D341Med (cell line): ENCODE measurements at regions not wholly inside any gene's neighbourhood (a gene's known extent, or its start where the extent isn't known, plus 50 kb on each side); places are given as distances from the start of the nearest gene placed in this dataset.
A peak's percentile ranks its signal among the peaks of the same experiment; 100 is the strongest.

Source experiments
- DNase-seq: peaks from one replicate; pipeline ENCODE4 v3.0.0; 2012; ENCODE audit warnings: low spot score

DNA sequence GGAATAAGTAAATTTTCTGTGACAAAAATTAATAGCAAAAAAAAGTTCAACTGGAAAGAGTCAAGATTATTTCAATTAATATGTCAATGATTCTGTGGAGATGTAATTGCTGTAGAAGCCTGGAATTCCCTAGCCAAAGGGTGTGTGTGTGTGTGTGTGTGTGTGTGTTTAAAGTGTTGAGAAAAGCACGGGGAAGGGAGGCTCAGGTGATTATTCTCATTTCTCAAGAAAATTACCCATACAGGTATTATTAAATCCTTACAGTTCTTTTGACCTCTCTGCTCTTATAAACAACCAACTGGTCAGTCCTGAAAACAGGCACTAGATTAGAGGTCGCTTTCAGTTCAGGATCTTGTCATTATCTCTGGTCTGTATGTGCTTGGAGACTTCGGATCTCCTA is 129.3 kb upstream of the SASH1 start:
- no peak for DNase-seq

DNA sequence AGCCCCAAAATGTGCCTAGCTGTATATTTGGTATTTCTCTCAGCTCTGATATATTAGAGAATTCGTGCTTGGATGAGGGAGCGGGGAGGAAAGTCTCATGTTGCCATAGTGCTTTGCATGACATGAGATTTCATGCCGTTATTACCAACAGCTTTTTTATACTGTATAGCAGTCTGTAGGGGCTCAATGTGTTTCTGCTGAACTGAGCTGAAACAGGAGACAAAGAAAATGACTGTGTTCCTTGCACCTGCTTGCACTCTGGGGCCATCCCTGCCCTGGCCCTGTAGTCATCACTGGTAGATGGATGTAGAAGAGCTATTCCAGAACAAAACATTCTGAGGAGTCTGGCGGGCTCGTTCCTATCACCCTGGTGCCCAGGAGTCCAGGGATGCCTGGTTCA is 128.0 kb upstream of the SASH1 start:
- no peak for DNase-seq

DNA sequence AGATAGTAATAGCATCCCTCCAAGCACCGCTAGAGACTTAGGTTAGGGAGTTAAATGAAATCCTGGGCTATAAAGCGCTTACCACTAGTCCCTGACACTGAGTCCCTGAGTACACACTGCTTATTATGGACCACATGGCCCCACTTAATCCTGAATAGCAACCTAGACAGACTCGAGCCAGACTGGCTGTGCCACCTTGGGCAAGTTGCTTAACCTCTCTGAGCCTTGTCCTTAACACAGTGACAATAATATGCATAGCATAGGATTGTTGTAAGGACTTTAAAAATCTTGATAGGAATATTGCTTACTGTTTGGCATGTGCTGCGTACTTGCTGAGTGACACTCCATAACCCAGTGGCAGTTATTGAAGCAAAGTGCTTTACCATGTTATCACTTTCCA is 125.6 kb upstream of the SASH1 start:
- DNase-seq, result no peak

DNA sequence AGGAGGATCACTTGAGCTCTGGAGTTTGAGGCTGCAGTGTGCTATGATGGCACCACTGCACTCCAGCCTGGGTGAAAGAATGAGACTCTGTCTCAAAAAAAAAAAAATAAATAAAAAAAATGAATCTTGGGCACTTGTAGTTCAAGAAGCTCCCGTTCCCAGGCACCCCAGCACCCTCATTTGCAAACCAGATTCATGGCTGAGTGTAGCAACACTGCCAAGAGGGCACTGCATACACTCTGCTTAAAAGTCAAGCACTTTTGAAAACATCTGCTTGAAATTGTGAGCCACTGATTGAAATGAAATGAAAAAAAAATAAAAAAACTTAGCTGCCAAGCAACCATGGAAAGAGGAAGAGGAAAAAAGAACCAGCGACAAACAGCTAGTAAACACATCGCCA is 124.7 kb upstream of the SASH1 start:
- no peak for DNase-seq

DNA sequence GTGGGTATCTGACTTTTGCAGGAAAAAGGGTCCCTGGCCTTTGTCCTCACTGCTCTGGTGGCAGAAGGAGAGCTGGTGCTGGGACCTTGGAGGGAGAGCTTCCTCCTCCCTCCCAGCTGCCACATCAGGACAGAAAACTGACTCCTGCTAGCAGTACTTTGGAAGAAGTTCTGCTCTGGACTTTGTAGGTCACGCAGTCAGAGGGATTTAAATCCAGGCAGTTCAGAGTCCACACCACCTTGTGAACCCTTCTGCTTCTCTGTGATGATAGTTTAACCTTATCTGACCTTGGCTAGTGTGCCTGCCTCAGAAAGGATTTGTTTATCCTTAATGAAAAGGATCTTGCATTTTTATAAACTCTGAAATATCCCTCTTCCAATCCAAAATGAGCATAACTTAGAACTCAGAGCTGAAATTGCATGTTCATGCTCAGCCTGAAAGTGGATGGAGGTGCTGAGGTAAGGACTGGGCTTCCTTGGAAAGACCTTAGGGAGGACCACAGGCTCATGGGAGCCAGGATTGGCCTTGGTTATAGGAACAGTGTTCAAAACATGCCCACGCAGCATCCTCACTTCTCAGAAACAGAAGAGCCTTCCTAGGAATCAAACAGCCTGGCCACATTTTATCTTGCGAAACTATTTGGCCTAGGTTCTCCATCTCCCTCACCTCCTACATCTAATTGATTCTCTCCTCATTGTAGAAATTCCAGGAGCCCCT is 123.9 kb upstream of the SASH1 start:
- DNase-seq, result no peak

DNA sequence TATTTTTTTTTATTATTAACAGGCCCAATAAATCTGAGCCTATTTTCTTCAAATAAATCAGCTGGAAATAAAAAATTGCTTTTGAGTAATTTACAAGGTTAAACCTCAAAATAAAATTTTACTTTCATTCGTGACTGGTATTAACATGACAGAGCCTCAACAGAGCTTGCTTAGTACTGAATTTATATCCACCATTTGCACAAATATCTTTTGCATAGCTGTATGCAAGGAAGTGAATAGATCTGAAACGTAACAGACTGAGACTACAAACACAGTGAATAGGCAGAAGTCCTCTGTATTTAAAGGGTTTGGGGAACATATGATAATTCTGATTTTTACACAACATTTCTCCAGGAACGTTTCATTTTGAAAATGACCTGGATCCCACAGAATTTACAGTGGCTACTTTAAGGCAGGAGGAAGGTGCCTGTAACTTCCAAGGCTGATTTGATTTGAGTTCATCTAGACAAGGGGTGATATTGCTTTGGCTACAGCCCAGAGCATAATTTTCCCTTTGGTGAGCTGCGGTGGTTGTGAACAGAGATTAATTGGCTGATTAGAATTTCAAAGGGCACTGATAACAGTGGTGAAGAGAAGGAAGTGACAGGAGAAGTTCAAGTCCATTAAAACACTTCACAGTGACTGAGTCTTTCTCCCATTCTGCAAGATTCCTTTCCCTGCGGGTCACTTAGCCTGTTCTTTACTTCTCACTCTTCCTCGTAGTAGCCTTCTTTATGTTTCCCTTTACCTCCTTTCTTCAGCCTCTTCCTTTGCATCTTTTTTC is 121.2 kb upstream of the SASH1 start:
- no peak for DNase-seq

DNA sequence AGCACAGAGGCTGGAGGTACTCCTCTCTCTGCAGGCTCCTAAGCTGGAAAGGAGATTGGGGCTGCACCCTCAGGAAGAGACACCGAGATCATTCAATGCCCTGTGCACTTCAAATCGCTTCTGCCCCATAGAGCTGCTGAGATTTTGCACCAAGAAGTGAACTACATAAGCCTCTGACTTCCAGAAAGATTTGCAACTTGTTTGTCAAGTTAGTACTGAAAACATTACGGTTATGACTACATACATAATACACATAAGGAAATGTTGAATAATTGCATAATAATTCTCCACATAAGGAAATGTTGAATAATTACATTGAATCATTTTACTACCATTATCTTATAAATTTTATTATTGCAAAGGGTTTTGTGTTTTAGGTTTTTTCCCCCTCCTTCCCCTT is 120.3 kb upstream of the SASH1 start:
- no peak for DNase-seq

DNA sequence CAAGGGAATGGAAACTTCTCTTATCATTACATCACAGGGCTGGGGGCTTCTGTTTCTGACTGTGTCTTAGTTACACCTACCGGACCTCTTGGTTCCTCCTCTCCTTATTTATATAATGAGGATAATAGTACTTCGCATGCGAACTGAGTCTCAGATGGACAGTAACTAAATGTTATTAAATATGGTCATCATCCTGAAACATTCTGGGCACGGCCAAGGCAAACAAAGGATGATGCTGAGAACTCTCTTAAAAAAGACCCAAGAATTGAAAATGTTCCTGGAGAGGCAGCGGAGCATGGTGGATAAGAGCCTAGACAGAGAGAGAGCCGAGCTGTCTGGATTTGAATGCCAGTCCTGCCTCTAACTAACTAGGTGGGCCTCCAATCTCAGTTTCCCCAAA is 119.8 kb upstream of the SASH1 start:
- no peak for DNase-seq

DNA sequence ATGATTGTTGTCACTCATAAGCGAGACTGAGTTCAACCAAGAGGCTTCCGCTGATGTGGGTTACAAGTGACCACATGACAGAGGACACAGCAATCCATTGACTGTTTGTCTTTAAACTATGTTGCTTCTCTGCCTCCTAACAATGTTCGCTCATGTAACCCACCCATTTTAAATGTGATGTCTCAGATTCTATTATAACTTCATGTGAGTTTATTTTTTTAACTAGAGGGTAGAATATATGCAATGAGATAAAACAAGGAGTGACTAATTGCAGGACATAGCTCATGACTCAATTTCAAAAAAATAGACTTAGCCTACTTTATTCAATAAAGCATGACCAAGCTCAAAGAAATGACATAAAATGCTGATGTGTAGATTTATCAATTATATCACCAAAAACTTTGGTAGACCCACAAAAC is 119.2 kb upstream of the SASH1 start:
- no peak for DNase-seq

DNA sequence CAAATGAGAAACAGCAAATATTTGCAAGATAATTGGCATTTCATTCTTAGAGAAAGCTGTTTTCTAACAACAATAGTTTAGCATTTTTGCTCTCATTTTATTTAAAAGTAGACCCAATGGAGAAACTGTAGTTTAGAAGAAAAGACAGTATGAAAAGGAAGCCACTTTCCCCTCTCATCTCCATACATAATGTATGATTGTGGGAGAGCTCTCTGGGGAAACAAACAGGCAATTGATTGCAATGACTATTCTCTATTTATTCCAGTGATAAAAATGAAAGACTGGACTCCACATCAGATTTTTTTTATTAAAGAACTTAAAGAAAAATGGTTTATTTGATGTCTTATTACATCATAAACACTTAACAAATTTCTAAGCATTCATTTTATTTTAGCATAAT is 116.8 kb upstream of the SASH1 start:
- no peak for DNase-seq

DNA sequence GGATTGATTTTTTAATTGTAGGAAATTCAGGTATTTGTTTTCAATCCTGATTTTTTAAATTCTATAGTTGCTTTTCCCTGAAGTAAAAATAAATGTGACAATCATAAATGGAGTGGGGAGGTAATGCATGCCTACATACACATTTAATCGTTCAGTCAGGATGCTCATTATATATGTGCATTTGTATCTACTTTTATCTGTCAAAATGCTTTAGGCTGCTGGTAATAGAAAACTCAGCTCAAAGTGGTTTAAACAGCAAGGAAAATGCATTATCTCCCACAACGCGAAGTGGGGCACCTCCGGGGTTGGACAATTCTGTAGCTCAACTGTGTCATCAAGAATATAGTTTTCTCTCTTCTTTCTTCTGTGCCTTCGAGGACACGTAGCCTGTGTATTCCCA is 116.4 kb upstream of the SASH1 start:
- no peak for DNase-seq

DNA sequence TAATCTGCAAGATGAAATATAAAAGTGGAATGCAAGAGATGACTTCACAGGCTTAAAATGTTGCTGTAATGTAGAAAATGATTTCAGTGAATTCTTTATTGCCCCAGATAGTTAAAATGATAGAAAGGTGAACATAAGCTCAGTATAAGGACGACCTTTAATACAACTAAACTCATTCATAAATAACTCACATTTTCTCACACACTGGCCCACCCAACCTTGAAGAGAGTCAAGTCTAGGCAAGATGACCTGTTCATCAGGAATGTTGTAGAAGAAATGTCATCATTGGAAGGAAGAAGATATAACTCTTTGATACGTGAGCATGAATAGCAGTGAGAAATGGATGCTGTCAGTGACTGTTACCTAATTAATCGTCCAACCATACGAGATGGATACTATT is 111.1 kb upstream of the SASH1 start:
- no peak for DNase-seq

DNA sequence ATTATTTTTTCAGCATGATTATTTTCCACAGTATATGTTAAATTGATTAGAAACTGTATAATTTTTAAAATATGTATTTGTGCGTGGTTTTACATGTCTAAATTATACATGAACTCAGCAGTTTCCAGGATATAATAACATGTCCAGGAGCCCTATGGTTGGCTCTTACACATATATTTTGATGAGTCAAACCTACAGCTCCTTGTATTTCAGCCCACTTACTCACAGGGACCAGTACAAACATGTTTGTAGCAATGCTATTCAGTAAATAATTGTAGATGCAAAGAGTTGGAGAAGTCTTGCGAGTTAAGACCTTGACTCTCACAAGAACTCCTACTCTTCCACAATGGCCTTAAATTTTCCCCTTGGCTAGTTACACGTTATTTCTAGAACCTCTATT is 107.2 kb upstream of the SASH1 start:
- DNase-seq, result no peak

DNA sequence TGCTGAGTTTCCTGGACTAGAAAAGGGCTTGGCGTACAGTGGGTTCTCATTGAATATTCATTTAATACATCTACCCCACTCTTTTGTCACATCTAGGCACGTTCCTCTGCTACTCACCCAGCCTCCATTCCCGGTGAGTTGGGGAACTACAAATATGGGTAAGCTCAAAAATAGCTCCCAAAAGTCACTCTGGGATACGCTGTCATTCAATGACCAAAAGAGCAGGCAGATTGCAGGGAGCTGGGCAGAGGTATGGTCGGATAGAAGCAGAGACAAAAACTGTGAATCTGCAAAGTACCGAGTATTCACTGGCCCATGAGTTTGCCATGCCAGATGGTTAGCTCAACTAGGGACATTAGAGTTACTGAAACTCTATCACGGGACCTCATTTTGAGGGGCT is 103.9 kb upstream of the SASH1 start:
- DNase-seq, result no peak

DNA sequence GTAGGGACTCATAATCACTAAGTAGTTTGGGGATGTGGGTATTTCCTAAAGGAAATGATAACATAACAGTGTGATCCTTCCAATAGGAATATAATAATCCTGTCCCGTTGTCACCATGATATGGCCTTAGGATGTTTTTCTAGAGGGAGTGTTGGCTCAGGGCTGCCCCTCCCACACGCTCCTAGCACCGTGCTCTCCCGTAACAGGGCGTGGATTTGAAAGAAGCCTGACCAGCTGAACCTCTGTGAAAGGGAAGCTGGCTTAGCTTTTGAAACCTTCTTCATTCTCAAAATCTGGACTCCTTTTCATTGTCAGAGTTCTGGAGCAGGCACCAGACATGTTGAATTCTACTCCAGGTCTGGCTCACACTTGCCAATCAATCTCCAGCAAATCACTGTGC is 103.4 kb upstream of the SASH1 start:
- no peak for DNase-seq

DNA sequence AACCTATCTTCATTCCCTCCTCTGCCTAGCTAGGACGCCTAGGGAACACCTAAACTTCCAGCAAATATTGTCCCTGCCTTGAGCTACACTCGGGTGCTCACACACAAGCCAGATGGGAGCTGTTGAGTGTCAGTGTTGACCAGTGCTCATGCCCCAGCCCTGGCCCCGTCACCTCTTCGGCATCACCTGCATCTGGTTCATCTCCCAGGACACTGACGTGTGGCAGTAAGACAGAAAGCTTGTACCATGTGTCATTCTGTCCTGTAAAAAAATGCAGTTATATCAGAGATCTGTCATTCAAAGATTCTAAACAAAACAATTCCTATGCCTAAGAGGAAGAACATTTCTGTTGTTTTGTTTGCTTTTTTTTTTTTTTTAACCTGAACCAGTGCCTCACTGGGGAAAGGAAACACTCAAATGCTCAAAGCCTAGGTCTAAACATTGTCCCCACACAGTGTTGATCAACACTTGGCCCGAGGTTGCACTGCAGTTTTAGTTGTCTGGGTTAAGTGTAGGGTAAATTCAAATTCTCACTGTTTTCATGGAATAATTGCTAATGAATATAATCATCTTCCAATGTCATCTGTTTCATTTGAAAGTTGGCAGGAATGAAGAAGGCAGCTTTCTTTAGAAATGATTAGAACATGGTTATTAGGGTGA is 102.7 kb upstream of the SASH1 start:
- DNase-seq, result no peak

DNA sequence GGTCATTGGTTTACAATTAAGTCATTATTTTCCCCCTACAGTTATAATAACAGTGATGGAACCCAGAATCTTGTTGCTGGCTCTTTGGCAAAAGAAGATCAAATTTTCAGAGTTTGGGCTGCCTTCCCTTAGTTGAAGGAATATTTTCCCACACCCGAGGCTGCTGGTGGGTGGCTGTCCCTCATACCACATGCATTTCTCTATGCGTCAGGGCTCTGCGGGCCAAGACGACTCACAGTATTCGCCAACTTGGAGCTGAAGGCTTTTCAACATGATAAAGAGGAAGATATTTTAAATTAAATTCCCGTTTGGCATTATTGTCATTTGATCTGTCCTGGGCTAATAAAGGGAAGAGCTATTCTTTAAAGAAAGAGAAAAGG is 102.2 kb upstream of the SASH1 start:
- DNase-seq, result no peak

DNA sequence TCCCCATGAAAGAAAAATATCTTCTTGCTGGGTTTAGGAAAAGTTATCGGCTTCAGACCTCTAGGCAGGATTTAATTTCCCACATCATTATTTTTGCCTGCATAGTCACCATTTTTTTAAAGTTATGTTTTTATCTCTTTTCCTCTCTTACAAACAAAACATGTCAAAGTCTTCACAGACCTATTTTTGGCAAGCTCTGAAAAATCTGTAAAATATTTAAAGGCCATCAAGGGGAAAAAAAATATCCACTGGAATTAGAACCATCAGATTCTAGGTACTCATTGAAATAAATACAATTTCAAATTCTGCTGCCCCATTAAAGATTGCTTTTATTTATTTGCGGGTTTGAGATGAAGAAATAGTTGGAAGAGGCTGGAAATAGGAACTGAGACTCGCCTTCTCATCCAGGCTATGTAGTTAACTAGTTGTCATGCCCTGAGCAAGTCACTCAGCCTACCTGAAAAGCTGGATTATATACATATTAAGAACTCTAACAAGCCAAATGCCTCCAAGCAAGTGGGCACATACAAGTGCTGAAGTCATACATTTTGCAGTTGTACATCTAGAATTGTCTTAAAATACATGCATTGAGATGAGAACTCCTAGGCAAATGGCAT is 101.7 kb upstream of the SASH1 start:
- DNase-seq, result no peak

DNA sequence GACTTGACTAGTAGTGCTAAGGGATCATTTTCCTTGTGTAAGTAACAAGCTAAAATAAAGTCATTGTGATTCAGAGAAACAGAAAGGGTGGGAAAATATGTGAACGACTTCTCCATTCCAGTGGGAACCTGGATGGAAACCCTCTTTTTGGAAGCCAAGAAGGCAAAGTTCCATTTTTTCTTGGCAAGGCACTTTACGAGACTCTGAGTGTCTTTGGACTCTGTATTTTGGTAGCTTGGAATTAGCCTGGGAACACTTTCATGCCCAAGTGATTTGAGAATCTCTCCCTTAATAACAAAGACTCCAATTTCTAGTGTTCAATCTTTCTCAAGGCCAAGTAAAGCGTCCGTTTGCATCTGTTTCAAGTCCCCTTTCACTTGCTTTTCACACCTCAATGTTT is 100.5 kb upstream of the SASH1 start:
- DNase-seq, result no peak

DNA sequence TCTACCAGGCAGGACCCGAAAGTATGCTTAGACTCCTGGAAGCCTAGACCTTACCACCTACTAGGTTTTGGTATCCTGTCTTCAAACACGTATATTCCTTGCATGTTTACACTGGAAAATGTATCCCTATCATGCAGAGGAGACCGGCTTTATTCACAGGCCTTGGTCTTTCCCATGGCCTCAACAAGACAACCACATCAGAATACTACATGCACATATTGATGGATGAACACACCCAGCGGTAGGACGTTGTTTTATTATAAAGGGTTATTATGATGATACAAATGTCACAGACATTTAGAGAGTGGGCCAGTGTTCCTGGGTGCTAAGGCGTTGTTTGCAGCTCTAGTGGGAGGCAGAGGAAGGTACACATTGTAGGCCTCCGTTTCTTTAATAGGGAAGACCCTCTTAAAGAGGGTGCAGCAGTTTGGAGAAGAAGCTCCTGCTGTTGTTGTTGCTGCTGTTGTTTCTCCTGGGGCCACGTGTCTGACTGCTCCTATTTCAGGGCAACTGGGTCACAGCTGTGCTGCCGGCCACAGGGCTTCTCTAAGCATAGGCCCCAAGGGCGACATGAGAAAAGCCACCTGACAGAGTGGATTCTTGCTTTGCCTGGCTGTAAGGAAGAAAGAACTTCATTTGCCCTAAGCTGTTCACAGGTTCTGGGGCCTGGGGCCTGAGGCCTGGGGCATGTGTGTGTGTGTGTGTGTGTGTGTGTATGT is 98.3 kb upstream of the SASH1 start:
- DNase-seq, result no peak

DNA sequence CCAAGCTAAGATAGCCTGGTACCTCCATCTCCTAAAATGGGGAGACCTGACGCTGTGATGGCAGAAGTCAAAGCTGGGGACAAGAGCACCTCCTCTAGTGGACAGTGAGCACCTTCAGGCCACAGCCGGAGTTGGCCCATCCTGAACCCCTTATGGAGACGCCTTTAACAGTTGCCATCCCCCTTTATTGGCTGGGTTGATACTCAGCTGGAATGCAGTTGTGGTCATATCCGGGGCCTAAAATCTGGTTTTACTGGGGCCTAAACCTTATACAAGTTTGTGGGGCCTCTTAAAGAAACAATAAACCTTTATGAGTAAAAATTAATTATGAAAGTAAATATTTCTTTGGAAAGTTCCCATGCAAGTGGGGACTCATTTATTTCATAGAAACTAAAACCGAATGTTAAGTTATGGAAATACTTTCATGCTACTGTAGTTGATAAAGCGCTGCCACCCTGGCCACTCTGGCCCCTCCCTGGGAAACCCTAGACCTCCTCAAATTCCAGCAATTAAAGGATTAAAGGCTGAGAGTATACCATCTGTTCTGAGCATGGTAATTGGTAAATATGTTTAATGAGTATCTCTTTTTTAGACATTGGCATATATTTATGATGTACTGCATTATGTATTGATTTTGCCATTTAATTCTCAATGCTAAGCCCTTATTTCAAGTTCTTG is 95.1 kb upstream of the SASH1 start:
- DNase-seq, result peak; percentile 65

DNA sequence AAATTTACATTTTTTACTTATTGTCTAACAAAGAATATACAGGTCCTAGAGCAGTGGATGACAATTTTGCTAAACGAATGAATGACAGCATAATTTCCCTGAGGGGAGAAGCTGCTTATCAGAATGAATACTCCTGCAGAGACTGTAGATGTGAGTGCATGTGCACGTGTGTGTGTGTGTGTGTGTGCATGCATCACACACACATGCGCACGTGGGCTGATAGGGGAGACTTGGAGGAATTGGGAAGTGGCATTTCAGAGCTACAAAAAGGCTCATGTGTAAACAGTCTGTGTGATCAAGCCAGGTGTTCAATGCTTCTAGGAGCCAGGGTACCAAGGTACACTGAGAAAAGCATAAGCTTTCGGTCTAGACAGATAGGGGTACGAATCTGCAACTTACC is 93.5 kb upstream of the SASH1 start:
- DNase-seq, result no peak
